HG02588 (cell line): ENCODE measurements at regions not wholly inside any gene's neighbourhood (a gene's known extent, or its start where the extent isn't known, plus 50 kb on each side); places are given as distances from the start of the nearest gene placed in this dataset.

Experiments
- ATAC-seq: cut with Tn5 transposase; IDR thresholded peaks from one replicate; pipeline ENCODE4 v1.9.1; 2021; ENCODE audit warnings: mild to moderate bottlenecking, moderate library complexity; ENCODE audit not compliant: unreplicated experiment

- no peak for ATAC-seq
These were observed 114.2 kb downstream of the FOXD2 start for GRCh38 chr1:47551971-47552528.

- no peak for ATAC-seq
These were observed 116.2 kb downstream of the FOXD2 start for GRCh38 chr1:47554082-47554481.

- ATAC-seq: no peak
These were observed 117.1 kb downstream of the FOXD2 start for GRCh38 chr1:47554901-47555300.

GRCh38 chr1:47555306-47555705 is 117.5 kb downstream of the FOXD2 start:
- ATAC-seq: no peak

GRCh38 chr1:47555841-47556560 is 118.2 kb downstream of the FOXD2 start:
- ATAC-seq: no peak

- ATAC-seq: no peak
These were observed 119.2 kb downstream of the FOXD2 start for GRCh38 chr1:47557066-47557465.

- ATAC-seq: no peak
These were observed 121.1 kb downstream of the FOXD2 start for GRCh38 chr1:47558601-47559593.

GRCh38 chr1:47559944-47560695 is 122.3 kb downstream of the FOXD2 start:
- no peak for ATAC-seq

- ATAC-seq: no peak
These were observed 123.7 kb downstream of the FOXD2 start for GRCh38 chr1:47561523-47562007.

- ATAC-seq: no peak
These were observed 124.3 kb downstream of the FOXD2 start for GRCh38 chr1:47562147-47562546.

GRCh38 chr1:47562799-47563198 is 125.0 kb downstream of the FOXD2 start:
- no peak for ATAC-seq

- ATAC-seq: no peak
These were observed 125.4 kb downstream of the FOXD2 start for GRCh38 chr1:47563201-47563600.

- ATAC-seq: no peak
These were observed 126.7 kb downstream of the FOXD2 start for GRCh38 chr1:47564570-47564969.

GRCh38 chr1:47565092-47565491 is 127.2 kb downstream of the FOXD2 start:
- ATAC-seq: no peak

- ATAC-seq: no peak
These were observed 127.8 kb downstream of the FOXD2 start for GRCh38 chr1:47565676-47566075.

- ATAC-seq: no peak
These were observed 130.9 kb downstream of the FOXD2 start for GRCh38 chr1:47568763-47569162.

- ATAC-seq: no peak
These were observed 131.4 kb downstream of the FOXD2 start for GRCh38 chr1:47569261-47569660.

- ATAC-seq: no peak
These were observed 132.0 kb downstream of the FOXD2 start for GRCh38 chr1:47569681-47570470.

GRCh38 chr1:47571161-47571560 is 133.3 kb downstream of the FOXD2 start:
- no peak for ATAC-seq

- ATAC-seq: no peak
These were observed 134.1 kb downstream of the FOXD2 start for GRCh38 chr1:47571952-47572351.
